ENCODE measurements at regions not wholly inside any gene's neighbourhood (a gene's known extent, or its start where the extent isn't known, plus 50 kb on each side); places are given as distances from the start of the nearest gene placed in this dataset.

- no peak for TF ChIP-seq CTCF (IDR thresholded peaks at IDR 0.05)
- TF ChIP-seq POLR2A (IDR thresholded peaks at IDR 0.05): no peak
These were observed 180.2 kb downstream of the TRIM36 start for GRCh38 chr5:114989512-114989911.
